ENCODE measurements at regions not wholly inside any gene's neighbourhood (a gene's known extent, or its start where the extent isn't known, plus 50 kb on each side); places are given as distances from the start of the nearest gene placed in this dataset.
A peak's percentile ranks its signal among the peaks of the same experiment; 100 is the strongest.
"Not testable (repeated sequence)": the region's sequence is repeated elsewhere in the genome, so short reads cannot be mapped to it uniquely, and the experiment has no call there.

GRCh38 chr6:112470376-112470775 lies 123.2 kb downstream of the RFPL4B start:
- H3K27ac ChIP-seq (ENCODE audit: low read depth), result no peak overlapping the region
- whole genome bisulfite sequencing, result 94% methylated on average over 4 of the region's 4 CpGs
- DNase-seq (ENCODE audit: extremely low spot score), result no peak
- no peaks in the 10 kb centered on the region for H3K36me3 ChIP-seq (ENCODE audit: insufficient read depth)
- no peaks in the 10 kb centered on the region for H3K4me1 ChIP-seq (ENCODE audit: insufficient read depth)
- no peak overlapping the region for H3K4me3 ChIP-seq (ENCODE audit: low read depth, low read length)

GRCh38 chr6:112470950-112471349 lies 123.8 kb downstream of the RFPL4B start:
- WGBS, result 91% methylated on average over 1 of the region's 1 CpG
- Histone ChIP-seq H3K4me3 (ENCODE audit: low read depth, low read length) (no peak overlapping the region), H3K36me3 (ENCODE audit: insufficient read depth) (no peaks in the 10 kb centered on the region), H3K27ac (ENCODE audit: low read depth) (no peak overlapping the region), H3K4me1 (ENCODE audit: insufficient read depth) (no peaks in the 10 kb centered on the region)
- no peak for DNase-seq (ENCODE audit: extremely low spot score)

- no peak overlapping the region for H3K4me3 ChIP-seq (ENCODE audit: low read depth, low read length)
- no peak overlapping the region for H3K27ac ChIP-seq (ENCODE audit: low read depth)
- H3K4me1 ChIP-seq (ENCODE audit: insufficient read depth), result no peaks in the 10 kb centered on the region
- no peaks in the 10 kb centered on the region for H3K36me3 ChIP-seq (ENCODE audit: insufficient read depth)
- no peak for DNase-seq (ENCODE audit: extremely low spot score)
Measured at GRCh38 chr6:112475083-112475482, 128.0 kb downstream of the RFPL4B start.

- no peak for DNase-seq (ENCODE audit: extremely low spot score)
- no peak overlapping the region for H3K4me3 ChIP-seq (ENCODE audit: low read depth, low read length)
- H3K27ac ChIP-seq (ENCODE audit: low read depth), result no peak overlapping the region
- WGBS, result 89% methylated on average over 5 of the region's 5 CpGs
- H3K4me1 ChIP-seq (ENCODE audit: insufficient read depth), result no peaks in the 10 kb centered on the region
- H3K36me3 ChIP-seq (ENCODE audit: insufficient read depth), result no peaks in the 10 kb centered on the region
Measured at GRCh38 chr6:112477125-112477524, 130.0 kb downstream of the RFPL4B start.

GRCh38 chr6:112478036-112478435 lies 130.9 kb downstream of the RFPL4B start:
- WGBS, result 13% methylated on average over 2 of the region's 2 CpGs
- H3K4me1 ChIP-seq (ENCODE audit: insufficient read depth), result no peaks in the 10 kb centered on the region
- no peak overlapping the region for H3K4me3 ChIP-seq (ENCODE audit: low read depth, low read length)
- no peaks in the 10 kb centered on the region for H3K36me3 ChIP-seq (ENCODE audit: insufficient read depth)
- DNase-seq (ENCODE audit: extremely low spot score), result no peak
- H3K27ac ChIP-seq (ENCODE audit: low read depth), result no peak overlapping the region

GRCh38 chr6:112479975-112480374 lies 132.8 kb downstream of the RFPL4B start:
- H3K4me1 ChIP-seq (ENCODE audit: insufficient read depth); DNase-seq (ENCODE audit: extremely low spot score); H3K27ac ChIP-seq (ENCODE audit: low read depth); H3K4me3 ChIP-seq (ENCODE audit: low read depth, low read length); H3K36me3 ChIP-seq (ENCODE audit: insufficient read depth): not testable (repeated sequence)
- 95% methylated on average over 5 of the region's 5 CpGs for WGBS

GRCh38 chr6:112480553-112480952 lies 133.4 kb downstream of the RFPL4B start:
- WGBS, result 92% methylated on average over 1 of the region's 1 CpG
- Histone ChIP-seq H3K4me3 (ENCODE audit: low read depth, low read length) (no peak overlapping the region), H3K27ac (ENCODE audit: low read depth) (no peak overlapping the region), H3K36me3 (ENCODE audit: insufficient read depth) (no peaks in the 10 kb centered on the region), H3K4me1 (ENCODE audit: insufficient read depth) (no peaks in the 10 kb centered on the region)
- DNase-seq (ENCODE audit: extremely low spot score), result no peak

GRCh38 chr6:112481211-112481610 lies 134.1 kb downstream of the RFPL4B start:
- no peaks in the 10 kb centered on the region for H3K4me1 ChIP-seq (ENCODE audit: insufficient read depth)
- no peak overlapping the region for H3K27ac ChIP-seq (ENCODE audit: low read depth)
- DNase-seq (ENCODE audit: extremely low spot score), result no peak
- no peaks in the 10 kb centered on the region for H3K36me3 ChIP-seq (ENCODE audit: insufficient read depth)
- no peak overlapping the region for H3K4me3 ChIP-seq (ENCODE audit: low read depth, low read length)
- 86% methylated on average over 2 of the region's 2 CpGs for WGBS

- no peaks in the 10 kb centered on the region for H3K4me1 ChIP-seq (ENCODE audit: insufficient read depth)
- no peak for DNase-seq (ENCODE audit: extremely low spot score)
- 83% methylated on average over 2 of the region's 2 CpGs for WGBS
- H3K27ac ChIP-seq (ENCODE audit: low read depth), result no peak overlapping the region
- H3K4me3 ChIP-seq (ENCODE audit: low read depth, low read length), result no peak overlapping the region
- no peaks in the 10 kb centered on the region for H3K36me3 ChIP-seq (ENCODE audit: insufficient read depth)
Measured at GRCh38 chr6:112482373-112482772, 135.2 kb downstream of the RFPL4B start.

- 33% methylated on average over 3 of the region's 3 CpGs for WGBS
- DNase-seq (ENCODE audit: extremely low spot score), result no peak
- no peak overlapping the region for H3K4me3 ChIP-seq (ENCODE audit: low read depth, low read length)
- H3K36me3 ChIP-seq (ENCODE audit: insufficient read depth), result no peaks in the 10 kb centered on the region
- H3K4me1 ChIP-seq (ENCODE audit: insufficient read depth), result no peaks in the 10 kb centered on the region
- H3K27ac ChIP-seq (ENCODE audit: low read depth), result no peak overlapping the region
Measured at GRCh38 chr6:112485120-112485826, 138.1 kb downstream of the RFPL4B start.

- 64% methylated on average over 1 of the region's 1 CpG for WGBS
- no peak overlapping the region for H3K27ac ChIP-seq (ENCODE audit: low read depth)
- H3K36me3 ChIP-seq (ENCODE audit: insufficient read depth), result no peaks in the 10 kb centered on the region
- no peak overlapping the region for H3K4me3 ChIP-seq (ENCODE audit: low read depth, low read length)
- DNase-seq (ENCODE audit: extremely low spot score), result no peak
- no peaks in the 10 kb centered on the region for H3K4me1 ChIP-seq (ENCODE audit: insufficient read depth)
Measured at GRCh38 chr6:112485827-112486212, 138.7 kb downstream of the RFPL4B start.

GRCh38 chr6:112486454-112486853 lies 139.3 kb downstream of the RFPL4B start:
- no peak overlapping the region for H3K27ac ChIP-seq (ENCODE audit: low read depth)
- no peaks in the 10 kb centered on the region for H3K36me3 ChIP-seq (ENCODE audit: insufficient read depth)
- no peak for DNase-seq (ENCODE audit: extremely low spot score)
- WGBS, result 48% methylated on average over 3 of the region's 3 CpGs
- H3K4me3 ChIP-seq (ENCODE audit: low read depth, low read length), result no peak overlapping the region
- H3K4me1 ChIP-seq (ENCODE audit: insufficient read depth), result no peaks in the 10 kb centered on the region

- no peak overlapping the region for H3K4me3 ChIP-seq (ENCODE audit: low read depth, low read length)
- DNase-seq (ENCODE audit: extremely low spot score), result no peak
- no peaks in the 10 kb centered on the region for H3K36me3 ChIP-seq (ENCODE audit: insufficient read depth)
- H3K27ac ChIP-seq (ENCODE audit: low read depth), result no peak overlapping the region
- no peaks in the 10 kb centered on the region for H3K4me1 ChIP-seq (ENCODE audit: insufficient read depth)
- WGBS, result 89% methylated on average over 2 of the region's 2 CpGs
Measured at GRCh38 chr6:112488238-112488637, 141.1 kb downstream of the RFPL4B start.

- WGBS, result 23% methylated on average over 5 of the region's 5 CpGs
- H3K36me3 ChIP-seq (ENCODE audit: insufficient read depth), result no peaks in the 10 kb centered on the region
- H3K4me3 ChIP-seq (ENCODE audit: low read depth, low read length), result no peak overlapping the region
- no peak overlapping the region for H3K27ac ChIP-seq (ENCODE audit: low read depth)
- peak; percentile 76 for DNase-seq (ENCODE audit: extremely low spot score)
- no peaks in the 10 kb centered on the region for H3K4me1 ChIP-seq (ENCODE audit: insufficient read depth)
Measured at GRCh38 chr6:112501705-112502104, 154.6 kb downstream of the RFPL4B start.
